C4-2B (cell line): ENCODE measurements at regions not wholly inside any gene's neighbourhood (a gene's known extent, or its start where the extent isn't known, plus 50 kb on each side); places are given as distances from the start of the nearest gene placed in this dataset.

Experiments used
- ZFX ChIP-seq: fragments of 450-650 bp; IDR thresholded peaks from 2 replicates; pipeline ENCODE4 v1.6.1; 2017
- TF ChIP-seq, protein P1 (sequence below): fragments of 450-650 bp; conservative IDR thresholded peaks from 2 replicates; pipeline ENCODE4 v1.5.1; 2017; ENCODE audit warnings: mild to moderate bottlenecking

DNA sequence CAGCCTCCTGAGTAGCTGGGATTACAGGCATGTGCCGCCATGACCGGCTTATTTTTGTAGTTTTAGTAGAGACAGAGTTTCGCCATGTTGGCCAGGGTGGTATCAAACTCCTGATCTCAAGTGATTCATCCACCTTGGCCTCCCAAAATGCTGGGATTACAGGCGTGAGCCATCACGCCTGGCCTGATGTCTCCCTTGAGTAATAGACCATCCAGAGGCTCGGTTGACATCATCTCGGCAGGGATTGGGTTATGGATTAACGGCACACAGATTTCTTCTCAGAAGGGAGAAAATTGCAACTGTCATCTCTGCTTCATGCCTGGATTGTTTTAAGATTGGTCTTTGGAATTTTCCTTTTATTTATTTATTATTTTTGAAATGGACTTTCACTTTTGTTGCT lies 239.2 kb upstream of the LARGE1 start:
- TF ChIP-seq, protein P1, sequence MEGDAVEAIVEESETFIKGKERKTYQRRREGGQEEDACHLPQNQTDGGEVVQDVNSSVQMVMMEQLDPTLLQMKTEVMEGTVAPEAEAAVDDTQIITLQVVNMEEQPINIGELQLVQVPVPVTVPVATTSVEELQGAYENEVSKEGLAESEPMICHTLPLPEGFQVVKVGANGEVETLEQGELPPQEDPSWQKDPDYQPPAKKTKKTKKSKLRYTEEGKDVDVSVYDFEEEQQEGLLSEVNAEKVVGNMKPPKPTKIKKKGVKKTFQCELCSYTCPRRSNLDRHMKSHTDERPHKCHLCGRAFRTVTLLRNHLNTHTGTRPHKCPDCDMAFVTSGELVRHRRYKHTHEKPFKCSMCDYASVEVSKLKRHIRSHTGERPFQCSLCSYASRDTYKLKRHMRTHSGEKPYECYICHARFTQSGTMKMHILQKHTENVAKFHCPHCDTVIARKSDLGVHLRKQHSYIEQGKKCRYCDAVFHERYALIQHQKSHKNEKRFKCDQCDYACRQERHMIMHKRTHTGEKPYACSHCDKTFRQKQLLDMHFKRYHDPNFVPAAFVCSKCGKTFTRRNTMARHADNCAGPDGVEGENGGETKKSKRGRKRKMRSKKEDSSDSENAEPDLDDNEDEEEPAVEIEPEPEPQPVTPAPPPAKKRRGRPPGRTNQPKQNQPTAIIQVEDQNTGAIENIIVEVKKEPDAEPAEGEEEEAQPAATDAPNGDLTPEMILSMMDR = no peak
- no peak for TF ChIP-seq ZFX
